Common myeloid progenitor, CD34-positive (primary cell): ENCODE measurements at regions not wholly inside any gene's neighbourhood (a gene's known extent, or its start where the extent isn't known, plus 50 kb on each side); places are given as distances from the start of the nearest gene placed in this dataset.

ENCODE experiments used
- CTCF ChIA-PET: fragments of 350-600 bp; sonication (Branson Sonifier 250); formaldehyde crosslinking; loops from one replicate; lab custom pipeline; 2021; ENCODE audit warnings: antibody characterized with exemption; lab: Charles Lee
- POLR2A ChIA-PET: fragments of 350-600 bp; sonication (Branson Sonifier 250); formaldehyde crosslinking; loops from one replicate; lab custom pipeline; 2021; ENCODE audit warnings: antibody characterized with exemption; lab: Charles Lee
- DNase-seq, 3 donors: peaks; one replicate each; pipeline versions ENCODE4 v3.0.0 to v3.0.0-alpha.2; 2013
- H3K27ac ChIP-seq, 2 experiments: 1 replicate in 1 of 2; 2 replicates in 1 of 2; pipeline ENCODE4 v1.7.0; 2013; ENCODE audit warnings: inconsistent platforms in 2 of 2, low read length in 2 of 2, mild to moderate bottlenecking in 2 of 2, low read depth in 1 of 2, moderate library complexity in 1 of 2; ENCODE audit not compliant: severe bottlenecking in 2 of 2, insufficient read depth in 1 of 2, poor library complexity in 1 of 2
- H3K27me3 ChIP-seq, 5 experiments: replicated peaks in 2 of 5; 1 replicate in 3 of 5; 2 replicates in 2 of 5; pipeline versions ENCODE4 v1.6.1 to v1.7.0; 2013; ENCODE audit warnings: low read length in 4 of 5, mild to moderate bottlenecking in 2 of 5, moderate library complexity in 2 of 5, inconsistent platforms in 1 of 5; ENCODE audit not compliant: insufficient read depth in 5 of 5, control insufficient read depth in 4 of 5
- H3K36me3 ChIP-seq, 4 experiments: 1 replicate in 2 of 4; 2 replicates in 2 of 4; pipeline versions ENCODE4 v1.6.1 to v1.7.0; 2013; ENCODE audit warnings: low read length in 3 of 4, control low read depth in 1 of 4, mild to moderate bottlenecking in 1 of 4; ENCODE audit not compliant: control insufficient read depth in 4 of 4, insufficient read depth in 4 of 4
- H3K4me1 ChIP-seq, 4 experiments: 1 replicate in 3 of 4; 2 replicates in 1 of 4; pipeline versions ENCODE4 v1.6.1 to v1.7.1; 2013; ENCODE audit warnings: low read length in 3 of 4, mild to moderate bottlenecking in 3 of 4, control low read depth in 1 of 4, inconsistent platforms in 1 of 4, moderate library complexity in 1 of 4; ENCODE audit not compliant: control insufficient read depth in 4 of 4, insufficient read depth in 4 of 4; ENCODE audit errors: control extremely low read depth in 1 of 4
- H3K4me3 ChIP-seq, 7 experiments: 1 replicate in 4 of 7; 2 replicates in 3 of 7; pipeline versions ENCODE4 v1.5.1 to v1.7.0; 2013; ENCODE audit warnings: mild to moderate bottlenecking in 7 of 7, low read length in 6 of 7, moderate library complexity in 6 of 7, inconsistent platforms in 2 of 7, low read depth in 2 of 7, control low read depth in 1 of 7; ENCODE audit not compliant: insufficient read depth in 4 of 7, control insufficient read depth in 1 of 7; ENCODE audit errors: extremely low read depth in 1 of 7
- H3K9me3 ChIP-seq, 5 experiments: 1 replicate in 4 of 5; 2 replicates in 1 of 5; pipeline versions ENCODE4 v1.6.1 to v1.7.1; 2013; ENCODE audit warnings: low read length in 4 of 5, mild to moderate bottlenecking in 2 of 5, inconsistent platforms in 1 of 5, low read depth in 1 of 5, moderate library complexity in 1 of 5; ENCODE audit not compliant: control insufficient read depth in 4 of 5, insufficient read depth in 2 of 5; ENCODE audit errors: control extremely low read depth in 1 of 5
- WGBS: methylation state at CpG from one replicate; pipeline ENCODE4 v1.1.5; 2013; ENCODE audit not compliant: insufficient coverage; 5-methylcytosine and 5-hydroxymethylcytosine counted together

- no peak overlapping the region for H3K4me3 ChIP-seq
- H3K4me1 ChIP-seq, result no peaks in the 10 kb centered on the region
- H3K36me3 ChIP-seq, result no peaks in the 10 kb centered on the region
- ChIA-PET POLR2A (no interaction called here), CTCF (no interaction called here)
- DNase-seq, result no peak
- H3K9me3 ChIP-seq, result no peaks in the 10 kb centered on the region
- H3K27me3 ChIP-seq, result peaks cover 0 to 2% (median 0%) of the 10 kb centered on the region in 5 experiments
- no peak overlapping the region for H3K27ac ChIP-seq
- 79% methylated on average over 3 of the region's 4 CpGs for WGBS
Measured at GRCh38 chrX:113470166-113470565, 629.5 kb upstream of the AMOT start.

DNA sequence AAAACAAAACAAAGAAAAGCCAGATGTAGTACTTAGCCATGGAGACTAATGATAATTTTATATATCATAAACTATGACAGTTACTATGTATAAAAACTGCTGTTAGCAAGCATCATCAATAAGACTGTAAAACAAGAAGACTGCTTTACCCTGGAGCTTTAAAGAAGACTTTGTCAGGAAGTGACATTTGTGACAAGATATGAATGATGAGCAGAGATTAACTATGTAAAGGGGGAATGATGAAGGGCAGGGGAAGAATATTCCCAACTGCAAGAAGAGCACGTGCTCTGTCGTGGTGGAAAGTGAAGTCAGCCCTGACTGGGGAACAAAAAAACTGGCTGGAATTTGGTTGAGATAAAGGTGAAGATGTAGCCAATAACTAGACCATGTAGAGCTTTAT is 617.1 kb upstream of the AMOT start:
- CTCF ChIA-PET, result no interaction called here
- no peaks in the 10 kb centered on the region for H3K36me3 ChIP-seq
- no peak overlapping the region for H3K4me3 ChIP-seq
- H3K9me3 ChIP-seq, result no peaks in the 10 kb centered on the region
- no CpG with 5 or more reads among the region's 2 CpGs for WGBS
- no peak for DNase-seq
- POLR2A ChIA-PET, result no interaction called here
- no peaks in the 10 kb centered on the region for H3K27me3 ChIP-seq
- no peak overlapping the region for H3K27ac ChIP-seq
- no peaks in the 10 kb centered on the region for H3K4me1 ChIP-seq

DNA sequence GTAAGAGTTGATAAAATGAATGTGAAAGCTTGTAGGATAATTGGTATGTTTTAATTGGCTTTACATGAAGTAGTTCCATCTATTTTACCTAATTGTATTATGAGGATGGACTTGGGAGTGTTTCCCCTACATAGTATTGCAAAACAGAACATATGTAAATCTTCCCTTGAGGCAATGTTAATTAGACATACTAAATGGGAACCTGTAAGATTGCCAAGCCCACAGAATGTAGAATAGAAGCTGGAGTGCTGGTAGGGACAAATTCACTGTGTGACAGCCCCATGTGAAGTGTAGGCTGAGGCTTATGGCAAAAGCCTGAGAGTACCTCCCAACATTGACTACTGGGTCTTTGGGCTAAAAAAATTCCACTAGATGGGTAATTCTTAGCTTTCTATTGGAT is 615.0 kb upstream of the AMOT start:
- Histone ChIP-seq H3K4me1 (no peaks in the 10 kb centered on the region), H3K27ac (no peak overlapping the region), H3K27me3 (no peaks in the 10 kb centered on the region), H3K4me3 (no peak overlapping the region), H3K36me3 (no peaks in the 10 kb centered on the region), H3K9me3 (no peaks in the 10 kb centered on the region)
- ChIA-PET POLR2A (no interaction called here), CTCF (no interaction called here)
- no peak for DNase-seq

GRCh38 chrX:113429011-113429410 is 588.4 kb upstream of the AMOT start:
- DNase-seq, result no peak
- no peaks in the 10 kb centered on the region for H3K36me3 ChIP-seq
- no peak overlapping the region for H3K4me3 ChIP-seq
- ChIA-PET POLR2A (no interaction called here), CTCF (no interaction called here)
- 90% methylated on average over 1 of the region's 1 CpG for WGBS
- no peaks in the 10 kb centered on the region for H3K4me1 ChIP-seq
- H3K9me3 ChIP-seq, result peaks cover 0 to 2% (median 0%) of the 10 kb centered on the region in 5 experiments
- no peaks in the 10 kb centered on the region for H3K27me3 ChIP-seq
- H3K27ac ChIP-seq, result no peak overlapping the region

- CTCF ChIA-PET, result no interaction called here
- Histone ChIP-seq H3K36me3 (no peaks in the 10 kb centered on the region), H3K27ac (no peak overlapping the region), H3K4me1 (no peaks in the 10 kb centered on the region), H3K9me3 (no peaks in the 10 kb centered on the region), H3K27me3 (no peaks in the 10 kb centered on the region), H3K4me3 (no peak overlapping the region)
- no peak for DNase-seq
- POLR2A ChIA-PET, result no interaction called here
- WGBS, result 83% methylated on average over 1 of the region's 4 CpGs
Measured at GRCh38 chrX:113422323-113422722, 581.7 kb upstream of the AMOT start.

DNA sequence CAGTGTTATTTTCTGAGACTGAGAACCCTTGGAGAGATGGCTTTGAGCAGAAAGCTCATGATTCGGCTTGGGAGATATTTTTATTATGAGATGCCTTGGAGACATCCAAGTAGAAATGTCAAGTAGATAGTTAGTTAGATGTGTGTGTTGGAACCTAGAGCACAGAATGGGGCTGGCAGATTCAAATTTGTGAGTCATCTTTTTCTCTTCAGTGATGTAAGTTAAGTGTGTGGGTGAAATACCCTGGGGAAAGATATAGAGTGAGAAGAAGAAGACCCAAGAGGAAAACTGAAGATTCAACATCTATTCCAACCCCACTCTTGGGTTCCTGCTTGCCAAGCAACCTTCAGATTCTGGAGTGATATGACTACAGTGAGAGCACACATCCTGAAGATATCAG is 580.8 kb upstream of the AMOT start:
- ChIA-PET CTCF (no interaction called here), POLR2A (no interaction called here)
- H3K36me3 ChIP-seq, result no peaks in the 10 kb centered on the region
- H3K4me1 ChIP-seq, result no peaks in the 10 kb centered on the region
- no peaks in the 10 kb centered on the region for H3K9me3 ChIP-seq
- H3K27ac ChIP-seq, result no peak overlapping the region
- no peak overlapping the region for H3K4me3 ChIP-seq
- 100% methylated on average over 1 of the region's 1 CpG for WGBS
- H3K27me3 ChIP-seq, result no peaks in the 10 kb centered on the region
- no peak for DNase-seq

GRCh38 chrX:113412106-113412505 is 571.5 kb upstream of the AMOT start:
- Histone ChIP-seq H3K36me3 (no peaks in the 10 kb centered on the region), H3K9me3 (no peaks in the 10 kb centered on the region), H3K4me1 (no peaks in the 10 kb centered on the region), H3K27ac (no peak overlapping the region), H3K4me3 (no peak overlapping the region), H3K27me3 (no peaks in the 10 kb centered on the region)
- no peak for DNase-seq
- CTCF ChIA-PET, result no interaction called here
- POLR2A ChIA-PET, result no interaction called here
- WGBS, result no CpG with 5 or more reads among the region's 1 CpG
